ENCODE measurements at regions not wholly inside any gene's neighbourhood (a gene's known extent, or its start where the extent isn't known, plus 50 kb on each side); places are given as distances from the start of the nearest gene placed in this dataset.

GRCh38 chr2:129345540-129345939 is 633.9 kb upstream of the RAB6C start:
- Histone ChIP-seq H3K9me1 (replicated peaks; ENCODE audit: control insufficient read depth, extremely low read depth, insufficient read depth, low read length) (no peaks in the 10 kb centered on the region), H3K27me3 (ENCODE audit: control insufficient read depth in 2 of 2, insufficient read depth in 2 of 2, low read length in 2 of 2) (no peaks in the 10 kb centered on the region), H2AFZ (ENCODE audit: low read depth, low read length) (no peak overlapping the region), H3K27ac (ENCODE audit: insufficient read depth, low read depth, low read length) (no peak overlapping the region), H3K36me3 (ENCODE audit: control insufficient read depth in 2 of 2, extremely low read depth in 1 of 2, insufficient read depth in 2 of 2, low read length in 2 of 2) (no peaks in the 10 kb centered on the region), H3K4me1 (ENCODE audit: control insufficient read depth, extremely low read depth, insufficient read depth, low read length) (no peaks in the 10 kb centered on the region), H3K79me2 (ENCODE audit: control insufficient read depth, insufficient read depth, low read length) (no peaks in the 10 kb centered on the region), H3K9me3 (replicated peaks; ENCODE audit: control insufficient read depth, insufficient read depth, low read length) (peaks cover 6% of the 10 kb centered on the region), H4K20me1 (replicated peaks; ENCODE audit: control insufficient read depth, extremely low read depth, insufficient read depth, low read length) (no peaks in the 10 kb centered on the region), H3K9ac (replicated peaks; ENCODE audit: extremely low read depth, insufficient read depth, low read length) (no peak overlapping the region), H3K4me2 (ENCODE audit: insufficient read depth, low read length) (no peak overlapping the region), H3K4me3 (replicated peaks in 1 of 3; ENCODE audit: insufficient read depth in 1 of 3, low read depth in 1 of 3, low read length in 3 of 3) (no peak overlapping the region)
- intact Hi-C loops (cut with micrococcal nuclease) (no loop called here), dilution Hi-C loops (cut with MboI; ENCODE audit: extremely low pct_ligation_motif_present, low sequenced_read_pairs) (no loop called here)
- POLR2A ChIA-PET, result no interaction called here
- CTCF ChIA-PET, result no interaction called here
- TF ChIP-seq FOS (IDR thresholded peaks at IDR 0.05; ENCODE audit: borderline replicate concordance, insufficient read depth, low read length) (no peak), POLR2AphosphoS5 (IDR thresholded peaks at IDR 0.05; ENCODE audit: insufficient read depth, low read depth, low read length) (no peak), POLR2A (IDR thresholded peaks at IDR 0.05; ENCODE audit: low read depth, low read length) (no peak), JUN (IDR thresholded peaks at IDR 0.05; ENCODE audit: borderline replicate concordance, insufficient read depth, insufficient read length, low read depth) (no peak), MYC (IDR thresholded peaks at IDR 0.05; ENCODE audit: low read depth, low read length) (no peak), GATA2 (IDR thresholded peaks at IDR 0.05; ENCODE audit: insufficient read depth, insufficient read length, low read depth, low read length) (no peak), CTCF (IDR thresholded peaks at IDR 0.05; ENCODE audit: extremely low read depth in 1 of 2, insufficient read depth in 1 of 2, low read depth in 1 of 2, low read length in 2 of 2) (no peak), MAX (IDR thresholded peaks at IDR 0.05; ENCODE audit: insufficient read depth, insufficient read length) (no peak), EZH2 (IDR thresholded peaks at IDR 0.05; ENCODE audit: borderline replicate concordance, low read depth, low read length, severe bottlenecking) (no peak)
- BruUV-seq (replicated peaks), result no TSS peak
- DNase-seq (ENCODE audit: low read depth, low spot score) (no peak), FAIRE-seq (no peak)
